Peyer's patch (tissue), 4 donors: ENCODE measurements at regions not wholly inside any gene's neighbourhood (a gene's known extent, or its start where the extent isn't known, plus 50 kb on each side); places are given as distances from the start of the nearest gene placed in this dataset.

Source experiments
- CTCF ChIP-seq, 6 experiments: fragments of 450-650 bp in 4 of 6; fragments of 200-600 bp in 2 of 6; sonication (generic) in 1 of 6; IDR thresholded peaks; one replicate each; pipeline ENCODE4 v1.5.1; 2017 to 2019; ENCODE audit warnings: antibody characterized with exemption in 6 of 6, mild to moderate bottlenecking in 3 of 6, moderate library complexity in 1 of 6
- POLR2A ChIP-seq, 2 donors: fragments of 450-650 bp; IDR thresholded peaks; one replicate each; pipeline ENCODE4 v1.5.1; 2017; ENCODE audit warnings: antibody characterized with exemption in 2 of 2, mild to moderate bottlenecking in 2 of 2, moderate library complexity in 2 of 2

GRCh38 chr6:4322134-4322845 lies 186.9 kb upstream of the ECI2 start:
- TF ChIP-seq CTCF (IDR thresholded peaks at IDR 0.05) (no peak), POLR2A (IDR thresholded peaks at IDR 0.05) (no peak)
